HG03280 (cell line): ENCODE measurements at regions not wholly inside any gene's neighbourhood (a gene's known extent, or its start where the extent isn't known, plus 50 kb on each side); places are given as distances from the start of the nearest gene placed in this dataset.
"Not testable (repeated sequence)": the region's sequence is repeated elsewhere in the genome, so short reads cannot be mapped to it uniquely, and the experiment has no call there.

Experiments used
- ATAC-seq: cut with Tn5 transposase; IDR thresholded peaks from one replicate; pipeline ENCODE4 v1.9.1; 2021; ENCODE audit warnings: mild to moderate bottlenecking, moderate library complexity; ENCODE audit not compliant: unreplicated experiment

DNA sequence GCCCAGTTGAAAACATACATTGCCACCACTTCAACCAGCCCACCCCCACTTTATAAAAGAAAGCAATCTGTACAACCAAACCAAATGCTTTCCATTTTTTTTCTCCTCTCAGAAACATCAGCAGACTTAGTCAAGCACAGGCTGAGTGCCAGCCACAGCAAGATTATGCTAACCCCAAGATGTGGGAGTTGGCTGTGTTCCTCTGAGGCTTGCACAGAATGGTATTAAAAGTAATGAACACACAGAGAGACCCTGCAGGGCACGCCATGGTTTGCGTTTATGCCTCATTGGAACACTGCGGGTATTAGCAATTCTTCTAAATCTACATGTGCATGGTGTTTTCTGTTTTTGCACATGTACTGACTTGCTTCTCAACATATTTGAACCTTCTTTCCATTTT is 419.9 kb upstream of the GRAMD2B start:
- ATAC-seq, result no peak

DNA sequence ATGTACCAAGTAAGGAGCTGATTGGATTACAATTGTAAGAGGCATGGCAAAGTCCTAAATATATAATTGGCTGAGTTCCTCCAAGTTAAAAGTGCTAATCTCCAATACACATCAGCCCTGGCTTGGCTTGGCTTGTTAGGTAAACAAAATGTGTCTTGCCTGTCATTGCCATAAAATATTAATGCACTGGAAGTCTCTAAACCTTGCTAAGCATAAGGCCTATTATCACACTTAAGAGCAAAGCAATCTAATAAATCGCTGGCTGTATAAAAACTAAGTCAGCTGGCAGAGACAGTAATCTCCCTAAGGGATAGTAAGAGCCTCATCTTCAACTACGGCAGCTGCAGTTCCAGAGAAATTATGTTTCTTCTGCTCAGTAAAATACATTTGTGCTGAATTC is 418.6 kb upstream of the GRAMD2B start:
- no peak for ATAC-seq

DNA sequence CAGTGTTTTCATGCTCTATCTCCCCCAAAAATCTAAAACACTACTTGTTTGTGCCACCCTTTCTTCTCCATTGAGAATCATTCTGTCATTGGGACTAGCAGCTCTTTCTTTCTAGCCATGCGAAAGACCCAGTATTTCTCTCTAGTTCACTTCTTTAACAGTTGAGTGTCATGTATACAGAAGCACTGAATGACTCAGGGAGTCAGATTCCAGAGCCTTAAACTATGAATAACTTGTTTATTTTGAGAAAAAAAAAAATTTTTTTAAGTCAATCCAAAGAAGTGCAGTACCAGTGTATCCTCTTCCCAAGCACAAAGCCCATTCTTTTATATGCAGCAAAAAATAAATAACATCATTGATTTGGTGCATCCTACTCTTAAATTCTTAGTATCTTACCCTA is 415.4 kb upstream of the GRAMD2B start:
- ATAC-seq, result no peak

DNA sequence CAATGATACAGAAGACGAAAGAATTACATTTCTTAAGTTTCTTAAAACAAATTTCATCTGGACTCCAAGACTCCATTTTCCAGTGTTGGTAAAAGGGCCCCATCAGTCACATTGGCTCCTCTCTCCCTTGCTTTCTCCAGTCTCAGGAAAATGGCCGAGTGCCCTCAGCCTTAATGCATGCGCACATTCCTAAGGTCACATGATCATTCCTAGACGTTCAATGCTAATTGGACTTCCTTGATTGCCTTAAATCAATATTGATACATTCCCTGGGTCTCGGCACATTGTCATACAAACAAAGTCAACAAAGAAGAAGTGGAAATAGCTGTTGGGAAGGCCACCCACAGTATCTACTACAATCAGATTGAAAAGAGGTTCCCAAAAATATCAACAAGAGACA is 413.6 kb upstream of the GRAMD2B start:
- no peak for ATAC-seq

DNA sequence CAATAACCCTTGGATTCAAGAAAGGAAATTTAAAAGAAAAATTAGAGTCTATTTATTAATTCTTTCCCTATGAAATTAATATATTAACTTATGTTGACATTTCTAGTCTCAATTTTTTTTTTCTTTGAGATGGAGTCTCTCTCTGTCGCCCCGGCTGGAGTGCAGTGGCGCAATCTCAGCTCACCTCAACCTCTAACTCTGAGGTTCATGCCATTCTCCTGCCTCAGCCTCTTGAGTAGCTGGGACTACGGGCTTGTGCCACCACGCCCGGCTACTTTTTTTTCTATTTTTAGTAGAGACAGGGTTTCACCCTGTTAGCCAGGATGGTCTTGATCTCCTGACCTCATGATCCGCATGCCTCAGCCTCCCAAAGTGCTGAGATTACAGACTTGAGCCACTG is 411.7 kb upstream of the GRAMD2B start:
- not testable (repeated sequence) for ATAC-seq

DNA sequence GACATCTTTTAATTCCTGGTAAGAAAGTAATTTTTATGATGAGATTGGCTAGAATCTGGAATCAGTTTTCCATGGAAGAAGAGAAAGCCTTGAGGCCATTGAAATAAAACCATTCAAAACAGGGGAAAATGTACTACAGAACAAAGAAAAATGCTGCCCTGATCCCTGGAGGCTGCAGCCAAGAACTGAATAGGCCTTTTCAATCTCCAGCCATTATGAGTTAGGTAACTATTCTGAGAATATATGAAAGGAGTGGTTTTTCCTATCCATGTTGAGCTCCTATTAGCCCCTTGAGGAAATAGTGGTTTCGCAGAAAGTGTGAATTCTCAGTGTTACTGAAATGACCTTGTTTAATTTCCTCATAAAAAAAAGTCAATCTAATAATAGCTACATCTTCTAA is 408.5 kb upstream of the GRAMD2B start:
- no peak for ATAC-seq

DNA sequence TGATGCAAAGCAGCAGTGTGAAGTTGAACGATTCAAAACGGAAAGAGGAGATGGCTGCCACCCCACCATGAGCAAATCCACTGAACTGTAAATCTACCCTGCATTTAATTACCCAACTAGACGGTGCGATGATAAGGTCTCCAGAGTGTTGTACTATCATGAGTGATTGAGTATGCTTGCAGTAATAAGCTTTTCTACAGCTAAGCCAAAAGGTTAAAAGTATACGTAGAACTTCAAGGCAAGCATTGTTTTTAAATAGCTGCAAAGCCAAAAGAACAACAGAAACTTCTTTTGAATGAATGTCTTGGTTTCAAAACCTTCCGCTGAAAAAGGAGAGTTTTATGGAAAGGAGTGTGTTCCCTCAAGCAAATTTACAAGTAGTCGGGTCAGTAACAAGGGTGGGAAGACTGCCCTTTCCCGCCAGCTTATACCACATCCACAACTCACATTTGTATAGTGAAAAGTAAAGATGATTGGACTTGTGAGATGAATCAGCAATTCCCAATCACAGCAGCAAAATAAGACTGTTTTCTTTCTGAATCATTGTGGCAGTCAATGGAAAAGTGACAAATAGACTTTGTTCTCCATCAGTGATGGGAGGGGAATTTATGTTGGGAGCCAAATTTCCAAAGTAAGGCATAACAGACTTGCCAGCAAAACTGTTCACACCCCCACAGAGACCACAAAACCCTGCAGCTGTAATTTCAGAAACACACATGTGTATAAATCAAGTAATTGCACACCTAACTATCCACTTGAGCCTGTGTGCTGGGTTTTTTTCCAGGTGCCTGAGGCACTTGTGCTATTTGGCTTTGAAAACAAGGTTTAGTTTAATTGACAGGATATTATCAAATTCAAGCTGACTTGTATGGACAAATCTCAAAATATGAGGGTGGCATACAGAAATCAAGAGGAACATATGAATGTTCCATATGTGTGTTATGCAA is 407.7 kb upstream of the GRAMD2B start:
- ATAC-seq, result no peak

DNA sequence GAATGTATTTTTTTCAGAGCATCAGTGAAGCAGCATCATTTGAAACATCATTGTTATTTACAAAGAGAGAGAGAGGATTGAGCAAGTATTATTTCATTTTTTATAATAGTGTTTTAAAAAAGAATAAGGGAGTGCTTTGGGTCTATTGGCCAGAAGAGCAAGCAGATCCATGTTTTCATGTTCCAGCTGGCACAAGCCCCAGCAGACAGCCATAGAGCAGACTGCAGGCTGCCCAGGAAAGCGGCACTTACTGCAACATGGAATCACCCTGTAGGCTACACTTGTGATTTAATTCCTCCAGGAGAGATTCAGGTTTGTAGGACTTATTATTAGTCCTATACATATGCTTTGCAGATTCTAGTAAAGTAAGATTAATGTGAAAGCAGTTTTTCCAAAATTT is 407.0 kb upstream of the GRAMD2B start:
- ATAC-seq, result no peak

DNA sequence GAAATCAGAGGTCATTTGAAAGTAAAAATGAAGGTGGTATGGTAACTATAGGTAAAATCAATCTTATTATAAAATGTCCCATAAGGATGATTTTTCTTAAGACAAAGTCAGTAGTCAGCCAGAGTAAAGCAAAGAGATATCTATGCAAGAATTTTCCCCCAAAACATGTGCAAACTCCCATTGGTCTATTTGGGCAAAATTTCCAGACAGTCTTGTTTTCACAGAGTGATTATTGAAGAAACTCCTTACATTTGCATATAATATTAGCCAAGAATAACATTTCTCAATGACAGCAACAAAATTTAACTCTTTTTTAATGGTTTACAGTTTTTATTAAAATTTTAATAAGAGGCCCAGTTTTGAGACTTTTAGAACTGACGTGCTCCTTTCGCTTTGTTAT is 406.1 kb upstream of the GRAMD2B start:
- ATAC-seq, result no peak

DNA sequence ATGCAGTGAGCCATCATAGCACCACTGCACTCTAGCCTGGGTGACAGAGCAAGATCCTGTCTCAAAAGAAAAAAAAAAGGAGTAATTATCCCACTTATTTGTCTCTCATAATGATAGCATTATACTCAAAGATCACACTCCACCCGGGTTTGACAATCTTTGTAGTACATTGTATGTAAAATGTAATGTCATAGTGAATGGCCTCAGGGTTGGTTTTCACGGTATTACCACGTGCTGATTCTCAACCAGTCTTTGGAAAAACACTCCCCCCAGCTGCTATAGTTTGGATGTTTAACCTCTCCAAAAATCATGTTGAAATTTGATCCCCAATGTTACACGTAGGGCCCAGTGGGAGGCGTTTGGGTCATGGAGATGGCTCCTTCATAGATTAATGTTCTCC is 402.4 kb upstream of the GRAMD2B start:
- no peak for ATAC-seq

DNA sequence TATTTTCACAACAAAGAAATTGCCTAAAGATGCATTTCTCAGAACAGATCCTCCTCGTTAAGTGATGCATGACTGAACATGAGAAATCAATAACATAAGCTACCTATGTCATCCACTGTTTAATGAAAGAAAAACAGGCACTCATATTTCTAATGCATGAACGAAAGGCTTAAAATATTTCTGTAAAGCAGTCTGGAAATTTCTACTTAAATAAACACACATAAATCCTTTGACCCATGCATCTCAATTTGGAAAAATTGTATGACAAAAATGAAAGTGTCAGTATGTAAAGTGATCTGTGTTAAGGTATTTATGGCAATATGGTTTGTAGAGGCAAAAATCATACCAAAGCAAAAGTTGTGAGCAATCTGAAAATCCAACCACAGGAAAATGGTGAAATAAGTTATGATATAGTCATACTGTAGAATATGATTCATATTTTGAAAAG is 399.2 kb upstream of the GRAMD2B start:
- ATAC-seq, result no peak

DNA sequence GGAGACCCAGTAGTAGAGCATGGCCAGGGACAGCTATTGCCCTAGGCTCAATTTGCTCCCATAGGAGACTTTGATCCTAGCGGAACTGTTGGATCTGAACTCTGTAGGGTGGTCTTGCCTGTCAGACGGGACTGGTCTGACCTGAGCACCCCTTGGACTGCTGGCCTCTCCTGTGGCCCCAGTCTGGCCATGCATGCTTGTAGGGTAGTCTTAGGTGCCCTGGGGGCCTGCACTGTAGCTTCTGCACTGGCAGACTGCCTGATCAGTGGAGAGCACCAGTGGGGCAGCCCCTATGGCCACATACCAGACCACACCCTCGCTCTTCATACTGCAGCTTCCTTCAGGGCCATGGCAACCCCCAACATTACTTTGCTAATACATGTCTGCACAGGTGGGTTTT is 396.1 kb upstream of the GRAMD2B start:
- ATAC-seq, result no peak

DNA sequence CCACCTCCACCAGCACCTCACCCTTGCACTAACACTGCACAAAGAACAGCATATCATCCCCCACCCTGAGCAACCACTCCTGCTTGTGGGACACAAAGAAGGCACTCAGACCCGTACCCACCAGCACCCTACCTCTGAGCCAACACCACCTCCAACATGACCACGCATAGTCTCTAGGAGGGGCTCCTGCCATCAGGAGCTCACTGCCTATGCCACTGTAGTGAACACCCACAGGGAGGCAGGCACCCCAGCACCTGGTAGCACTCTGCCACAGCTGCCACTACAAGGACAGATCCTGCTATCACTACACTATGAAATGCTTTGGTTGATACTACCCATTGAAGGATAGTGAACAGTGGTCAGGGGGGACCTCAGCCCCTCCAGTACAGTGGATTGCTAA is 395.6 kb upstream of the GRAMD2B start:
- ATAC-seq, result no peak

DNA sequence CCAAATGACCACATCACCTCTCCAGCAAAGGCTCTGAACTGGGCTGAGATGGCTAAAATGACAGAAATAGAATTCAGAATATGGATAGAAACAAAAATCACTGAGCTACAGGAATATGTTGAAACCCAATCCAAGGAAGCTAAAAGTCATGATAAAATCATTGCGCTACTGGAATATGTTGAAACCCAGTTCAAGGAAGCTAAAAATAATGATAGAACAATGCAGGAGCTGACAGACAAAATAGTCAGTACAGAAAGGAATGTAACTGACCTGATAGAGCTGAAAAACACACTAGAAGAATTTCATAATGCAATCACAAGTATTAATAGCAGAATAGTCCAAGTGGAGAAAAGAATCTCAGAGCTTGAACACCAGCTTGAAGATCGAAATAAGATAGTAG is 394.9 kb upstream of the GRAMD2B start:
- no peak for ATAC-seq

DNA sequence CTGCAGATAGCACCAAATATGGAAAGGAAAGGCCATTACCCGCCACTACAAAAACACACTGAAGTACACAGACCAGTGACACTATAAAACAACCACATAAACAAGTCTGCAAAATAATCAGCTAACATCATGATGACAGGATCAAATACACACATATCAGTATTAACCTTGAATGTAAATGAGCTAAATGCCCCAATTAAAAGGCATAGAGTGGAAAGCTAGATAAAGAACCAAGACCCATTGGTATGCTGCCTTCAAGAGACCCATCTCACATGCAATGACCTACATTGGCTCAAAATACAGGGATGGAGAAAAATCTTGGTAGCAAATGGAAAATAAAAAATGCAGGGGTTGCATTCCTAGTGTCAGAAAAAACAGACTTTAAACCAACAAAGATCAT is 393.9 kb upstream of the GRAMD2B start:
- ATAC-seq, result not testable (repeated sequence)

DNA sequence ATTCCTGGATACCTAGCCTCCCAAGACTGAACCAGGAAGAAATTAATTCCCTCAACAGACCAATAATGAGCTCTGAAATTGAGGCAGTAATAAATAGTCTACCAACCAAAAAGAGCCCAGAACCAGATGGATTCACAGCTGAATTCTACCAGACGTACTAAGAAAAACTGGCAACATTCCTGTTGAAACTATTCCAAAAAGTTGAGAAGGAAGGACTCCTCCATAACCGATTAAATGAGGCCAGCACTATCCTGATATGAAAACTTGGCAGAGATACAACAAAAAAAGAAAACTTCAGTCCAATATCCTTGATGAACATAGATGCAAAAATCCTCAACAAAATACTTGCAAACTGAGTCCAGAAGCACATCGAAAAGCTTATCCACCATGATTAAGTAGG is 392.5 kb upstream of the GRAMD2B start:
- no peak for ATAC-seq

DNA sequence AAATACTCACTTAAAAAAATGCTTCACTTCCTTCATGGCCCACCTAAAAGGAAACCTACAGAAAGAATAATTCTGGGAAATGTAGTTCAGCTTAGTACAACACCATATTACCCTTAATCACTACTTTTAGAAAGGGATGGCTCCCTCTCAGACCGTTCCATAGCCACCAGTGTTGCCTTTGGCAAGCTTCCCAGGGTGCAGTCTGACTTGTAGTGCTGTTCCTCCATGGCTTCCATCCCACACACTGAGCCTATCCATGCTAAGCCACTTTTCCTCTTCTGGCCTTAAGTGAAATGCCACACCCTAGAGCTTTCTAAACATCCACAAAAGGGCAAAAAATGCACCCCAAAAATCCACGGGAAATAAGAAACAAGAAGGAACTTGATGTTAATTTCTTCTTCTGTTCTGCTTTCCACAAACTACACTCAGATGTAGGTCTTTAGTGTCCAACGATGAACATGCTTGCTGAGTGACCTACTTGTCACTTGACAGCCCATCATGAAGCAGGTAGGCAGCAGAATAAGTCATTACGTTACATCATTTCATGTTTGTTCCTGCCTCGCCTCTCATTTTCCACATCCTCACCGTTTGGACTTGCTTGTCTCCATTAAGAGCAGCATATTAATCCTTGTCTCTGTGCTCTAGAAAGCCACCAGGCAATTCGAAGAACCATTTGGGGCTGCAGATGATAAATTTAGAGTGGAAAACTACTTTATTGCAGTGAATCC is 391.1 kb upstream of the GRAMD2B start:
- ATAC-seq, result no peak

DNA sequence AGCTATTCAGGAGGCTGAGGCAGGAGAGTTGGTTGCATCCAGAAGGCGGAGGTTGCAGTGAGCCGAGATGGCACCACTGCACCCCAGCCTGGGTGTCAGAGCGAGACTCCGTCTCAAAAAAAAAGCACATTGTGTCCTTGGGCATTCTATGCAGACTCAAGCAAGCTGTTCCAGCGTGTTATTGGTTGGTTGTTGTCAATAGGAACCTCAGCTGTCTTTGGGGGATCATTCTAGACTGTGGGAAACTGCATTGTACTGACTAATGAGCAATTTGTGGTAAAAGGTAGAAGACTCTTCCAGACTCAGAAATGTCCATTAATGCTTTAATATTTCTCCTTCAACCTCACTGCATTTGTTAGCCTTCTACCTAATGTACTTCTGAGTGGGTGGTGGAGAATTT is 379.5 kb upstream of the GRAMD2B start:
- ATAC-seq, result no peak

DNA sequence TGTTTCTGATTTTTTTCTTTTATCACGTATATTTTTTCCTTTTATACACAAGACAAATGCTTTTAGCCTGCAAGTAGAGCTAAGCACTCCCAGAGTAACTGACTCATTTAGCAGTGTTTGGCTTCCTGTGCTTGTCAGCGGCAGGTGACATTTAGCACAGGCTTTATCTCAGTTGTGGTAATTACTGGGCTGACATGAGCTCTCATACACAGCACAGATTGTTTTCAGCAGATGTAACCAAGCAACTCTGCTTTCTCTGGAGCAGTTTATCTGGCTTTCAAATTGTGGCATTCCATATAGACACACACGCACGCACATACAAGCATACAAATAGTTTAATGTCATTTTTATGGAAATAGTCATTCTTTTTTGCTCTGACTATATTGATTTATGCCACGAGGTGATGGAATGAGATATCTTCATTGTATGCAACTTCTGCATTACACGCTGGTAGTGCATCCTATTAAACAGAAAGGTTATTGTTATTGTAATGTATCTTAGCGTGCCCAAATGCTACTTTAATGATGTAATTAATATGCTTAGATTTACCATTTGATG is 379.0 kb upstream of the GRAMD2B start:
- no peak for ATAC-seq

DNA sequence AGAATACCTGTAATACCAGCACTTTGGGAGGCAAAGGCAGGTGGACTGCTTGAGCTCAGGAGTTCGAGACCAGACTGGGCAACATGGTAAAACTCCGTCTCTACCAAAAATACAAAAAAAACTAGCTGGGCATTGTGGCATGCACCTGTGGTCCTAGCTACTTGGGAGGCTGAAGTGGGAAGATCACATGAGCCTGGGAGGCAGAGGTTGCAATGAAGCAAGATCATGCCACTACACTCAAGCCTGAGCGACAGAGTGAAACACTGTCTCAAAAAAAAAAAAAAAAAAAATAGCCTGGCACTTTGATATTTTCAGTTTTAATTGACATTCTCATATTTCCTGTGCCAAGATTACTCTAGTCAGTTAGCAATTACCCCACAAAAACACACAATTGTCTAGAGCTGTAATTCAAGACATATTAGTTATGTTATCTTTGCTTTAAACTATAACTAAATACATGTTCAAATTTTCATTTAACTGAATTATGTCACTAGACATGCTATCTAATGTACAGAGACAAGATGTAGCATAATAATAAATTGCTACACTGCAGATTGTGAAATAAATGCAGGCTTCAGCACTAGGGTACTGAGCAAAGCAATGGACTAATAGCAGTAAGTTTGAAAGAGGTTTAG is 378.2 kb upstream of the GRAMD2B start:
- no peak for ATAC-seq

DNA sequence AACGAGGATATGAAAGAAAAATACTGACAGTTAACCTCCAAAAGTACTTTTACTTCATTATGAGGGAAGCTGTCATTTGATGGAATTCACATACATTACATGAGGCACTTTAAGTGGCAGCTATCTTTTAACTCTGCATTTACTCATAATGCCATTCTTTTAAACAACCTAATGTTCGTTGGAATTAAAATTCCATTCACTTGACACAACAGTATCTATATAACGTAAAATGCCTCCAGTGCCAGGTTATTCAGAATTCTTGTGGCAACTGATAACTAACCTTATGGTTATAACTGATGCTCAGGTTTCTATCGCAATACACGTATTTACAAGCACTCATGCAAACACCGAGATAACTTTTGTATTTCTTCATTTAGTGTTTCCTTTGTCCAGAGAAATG is 376.9 kb upstream of the GRAMD2B start:
- ATAC-seq, result no peak
